HFFc6 (cell line): ENCODE measurements at regions not wholly inside any gene's neighbourhood (a gene's known extent, or its start where the extent isn't known, plus 50 kb on each side); places are given as distances from the start of the nearest gene placed in this dataset.

ENCODE experiments used
- DNase-seq: peaks from one replicate; pipeline ENCODE4 v3.0.0-alpha.2; 2018
- H3K27ac Mint-ChIP-seq: 2 replicates; pipeline ENCODE4 v1.8.0; 2020; ENCODE audit warnings: mild to moderate bottlenecking, mixed read lengths
- H3K27me3 Mint-ChIP-seq: 2 replicates; pipeline ENCODE4 v1.8.0; 2021; ENCODE audit warnings: mild to moderate bottlenecking, moderate library complexity, mixed read lengths; ENCODE audit not compliant: insufficient read depth
- H3K36me3 Mint-ChIP-seq: 2 replicates; pipeline ENCODE4 v1.8.0; 2021; ENCODE audit warnings: low read depth, mixed read lengths
- H3K4me1 Mint-ChIP-seq: 2 replicates; pipeline ENCODE4 v1.8.0; 2020; ENCODE audit warnings: low read depth, mixed read lengths
- H3K4me3 Mint-ChIP-seq: 2 replicates; pipeline ENCODE4 v1.8.0; 2020; ENCODE audit warnings: mild to moderate bottlenecking, moderate library complexity, mixed read lengths
- H3K9me3 Mint-ChIP-seq: 2 replicates; pipeline ENCODE4 v1.8.0; 2020; ENCODE audit warnings: mild to moderate bottlenecking, mixed read lengths
- TF ChIP-seq, protein P1 (sequence below): fragments of 200-600 bp; sonication (generic); IDR thresholded peaks from 2 replicates; pipeline ENCODE4 v1.5.0; 2021; ENCODE audit warnings: antibody characterized with exemption, mild to moderate bottlenecking

DNA sequence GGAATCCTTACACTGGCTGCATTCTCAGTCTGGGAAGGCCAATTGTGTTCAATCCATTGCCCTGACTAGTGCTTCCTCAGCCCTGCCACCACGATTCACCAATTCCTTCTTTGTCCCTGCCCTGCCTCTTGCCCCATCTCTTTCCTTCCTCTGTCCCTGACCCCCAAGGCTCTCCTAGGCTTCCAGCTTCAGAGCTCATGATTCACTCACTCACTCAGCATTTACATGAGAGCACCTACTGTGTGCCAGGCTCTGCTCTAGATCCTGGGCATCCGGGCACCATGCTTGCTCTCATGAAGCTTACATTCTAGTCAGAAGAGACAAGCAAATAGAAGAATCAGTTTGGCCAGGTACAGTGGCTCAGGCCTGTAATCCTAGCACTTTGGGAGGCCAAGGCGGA is 489.5 kb upstream of the JARID2 start:
- H3K27me3 Mint-ChIP-seq = no peaks in the 10 kb centered on the region; the same call in none of the 2 replicates
- no peaks in the 10 kb centered on the region; the same call in 1 of the 2 replicates for H3K9me3 Mint-ChIP-seq
- no peak for DNase-seq
- H3K4me1 Mint-ChIP-seq = no peaks in the 10 kb centered on the region; the same call in 1 of the 2 replicates
- no peak overlapping the region for H3K27ac Mint-ChIP-seq
- TF ChIP-seq, protein P1, sequence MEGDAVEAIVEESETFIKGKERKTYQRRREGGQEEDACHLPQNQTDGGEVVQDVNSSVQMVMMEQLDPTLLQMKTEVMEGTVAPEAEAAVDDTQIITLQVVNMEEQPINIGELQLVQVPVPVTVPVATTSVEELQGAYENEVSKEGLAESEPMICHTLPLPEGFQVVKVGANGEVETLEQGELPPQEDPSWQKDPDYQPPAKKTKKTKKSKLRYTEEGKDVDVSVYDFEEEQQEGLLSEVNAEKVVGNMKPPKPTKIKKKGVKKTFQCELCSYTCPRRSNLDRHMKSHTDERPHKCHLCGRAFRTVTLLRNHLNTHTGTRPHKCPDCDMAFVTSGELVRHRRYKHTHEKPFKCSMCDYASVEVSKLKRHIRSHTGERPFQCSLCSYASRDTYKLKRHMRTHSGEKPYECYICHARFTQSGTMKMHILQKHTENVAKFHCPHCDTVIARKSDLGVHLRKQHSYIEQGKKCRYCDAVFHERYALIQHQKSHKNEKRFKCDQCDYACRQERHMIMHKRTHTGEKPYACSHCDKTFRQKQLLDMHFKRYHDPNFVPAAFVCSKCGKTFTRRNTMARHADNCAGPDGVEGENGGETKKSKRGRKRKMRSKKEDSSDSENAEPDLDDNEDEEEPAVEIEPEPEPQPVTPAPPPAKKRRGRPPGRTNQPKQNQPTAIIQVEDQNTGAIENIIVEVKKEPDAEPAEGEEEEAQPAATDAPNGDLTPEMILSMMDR = no peak
- H3K36me3 Mint-ChIP-seq = no peaks in the 10 kb centered on the region
- no peak overlapping the region for H3K4me3 Mint-ChIP-seq

DNA sequence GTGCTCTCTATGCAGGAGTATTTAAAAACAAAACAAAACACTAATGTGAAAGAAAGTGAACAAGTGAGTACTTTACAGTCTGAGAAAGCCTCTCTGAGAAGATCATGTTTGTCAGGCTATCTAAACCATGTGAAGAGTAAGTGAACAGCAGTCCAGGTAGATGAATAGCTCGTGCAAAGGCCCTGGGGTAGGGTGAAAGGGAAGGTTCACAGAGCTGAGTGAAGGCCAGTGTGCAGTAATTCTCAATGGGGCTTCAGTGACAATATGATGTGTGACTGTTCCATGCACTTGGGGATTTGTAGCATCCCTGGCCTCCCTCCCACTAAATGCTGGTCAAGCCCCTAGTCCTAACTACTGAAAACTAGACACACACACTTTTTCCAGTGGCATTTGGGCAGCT is 488.9 kb upstream of the JARID2 start:
- H3K36me3 Mint-ChIP-seq = no peaks in the 10 kb centered on the region
- no peak overlapping the region for H3K4me3 Mint-ChIP-seq
- H3K9me3 Mint-ChIP-seq = no peaks in the 10 kb centered on the region; the same call in 1 of the 2 replicates
- H3K27me3 Mint-ChIP-seq = no peaks in the 10 kb centered on the region; the same call in none of the 2 replicates
- no peak for DNase-seq
- no peak overlapping the region for H3K27ac Mint-ChIP-seq
- H3K4me1 Mint-ChIP-seq = no peaks in the 10 kb centered on the region; the same call in 1 of the 2 replicates
- TF ChIP-seq, protein P1 = no peak

DNA sequence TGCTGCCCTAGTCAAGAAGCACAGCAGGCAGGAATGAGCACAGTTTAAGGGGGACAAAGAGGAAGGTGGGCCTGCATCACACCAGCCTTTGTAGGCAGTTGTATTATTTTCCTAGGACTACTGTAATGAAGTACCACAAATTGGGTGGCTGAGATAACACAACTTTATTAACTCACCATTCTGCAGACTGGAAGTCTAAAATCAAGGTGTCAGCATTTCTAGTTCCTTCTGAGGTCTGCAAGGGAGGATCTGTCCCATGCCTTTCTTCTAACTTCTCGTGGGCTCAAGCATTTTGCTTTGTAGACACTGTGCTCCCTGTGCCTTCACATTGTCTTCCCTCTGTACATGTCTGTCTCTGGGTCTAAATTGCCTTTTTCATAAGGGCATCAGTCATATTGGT is 488.5 kb upstream of the JARID2 start:
- no peaks in the 10 kb centered on the region; the same call in 1 of the 2 replicates for H3K9me3 Mint-ChIP-seq
- TF ChIP-seq, protein P1 = no peak
- no peaks in the 10 kb centered on the region for H3K36me3 Mint-ChIP-seq
- H3K27me3 Mint-ChIP-seq = no peaks in the 10 kb centered on the region; the same call in none of the 2 replicates
- no peak overlapping the region for H3K27ac Mint-ChIP-seq
- H3K4me1 Mint-ChIP-seq = no peaks in the 10 kb centered on the region; the same call in 1 of the 2 replicates
- H3K4me3 Mint-ChIP-seq = no peak overlapping the region
- no peak for DNase-seq

DNA sequence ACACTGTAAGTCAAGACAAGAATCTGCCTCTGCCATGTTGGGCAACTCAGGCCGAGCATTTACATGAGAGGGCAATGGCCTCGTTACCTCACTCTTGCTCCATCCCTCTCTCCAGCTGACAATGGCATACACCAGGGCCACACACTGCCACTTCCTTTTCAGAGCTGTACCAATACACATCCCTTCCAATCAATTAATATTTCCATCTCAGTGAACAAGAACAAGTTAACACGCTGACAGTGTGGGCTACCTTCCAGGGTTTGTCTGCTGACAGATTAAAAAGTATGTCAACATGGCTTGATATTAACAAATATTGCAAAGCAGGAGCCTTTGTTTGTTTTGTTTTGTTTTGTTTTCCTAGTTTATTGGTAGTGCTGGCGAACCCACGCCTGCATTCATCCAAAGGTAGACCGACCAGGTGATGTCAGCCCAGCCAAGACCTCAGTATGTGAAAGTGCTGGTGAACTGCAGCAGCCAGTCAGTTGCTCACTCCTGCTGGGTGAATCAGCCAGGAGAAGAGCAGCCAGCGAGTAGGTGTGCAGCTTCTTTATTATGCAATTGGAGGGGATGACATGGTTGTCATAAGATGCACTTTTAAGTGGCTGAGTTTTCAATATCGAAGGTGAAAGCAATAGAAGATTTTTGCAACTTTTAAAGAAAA is 487.3 kb upstream of the JARID2 start:
- H3K4me3 Mint-ChIP-seq = no peak overlapping the region
- H3K27ac Mint-ChIP-seq = no peak overlapping the region
- H3K9me3 Mint-ChIP-seq = no peaks in the 10 kb centered on the region
- H3K36me3 Mint-ChIP-seq = no peaks in the 10 kb centered on the region
- DNase-seq = no peak
- H3K27me3 Mint-ChIP-seq = no peaks in the 10 kb centered on the region; the same call in none of the 2 replicates
- TF ChIP-seq, protein P1 = no peak
- H3K4me1 Mint-ChIP-seq = peaks cover 11% of the 10 kb centered on the region

DNA sequence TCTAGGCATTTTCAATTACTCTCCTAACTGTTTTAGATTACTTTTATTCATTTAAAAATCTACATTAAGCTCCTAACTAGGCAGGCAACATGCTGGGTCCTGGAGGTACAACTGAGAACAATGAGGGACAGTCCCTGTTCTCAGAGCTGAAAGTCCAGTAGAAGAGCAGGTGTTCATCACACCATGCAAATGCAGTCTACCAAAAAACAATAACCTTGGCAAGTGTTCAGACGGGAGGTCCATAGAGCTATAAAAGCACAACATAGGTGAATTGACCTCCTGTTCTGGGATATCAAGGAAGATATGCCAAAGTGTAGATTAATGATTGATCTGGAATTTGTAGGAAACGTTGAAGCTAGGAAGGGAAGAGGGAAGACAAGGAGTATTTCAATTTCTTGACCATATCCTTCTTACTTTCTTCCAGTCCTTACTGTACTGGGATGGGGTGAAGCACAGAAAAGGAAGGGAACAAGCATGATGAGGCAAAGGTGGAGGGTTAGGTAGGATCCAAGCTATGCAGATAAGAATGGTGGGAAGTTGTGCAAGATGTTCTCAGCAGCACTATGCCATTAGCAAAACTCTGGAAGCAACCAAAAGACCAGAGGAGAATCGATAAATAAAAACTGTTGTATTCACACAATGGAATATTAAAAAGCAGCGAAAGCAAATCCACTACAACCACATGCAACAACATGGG is 485.7 kb upstream of the JARID2 start:
- H3K36me3 Mint-ChIP-seq = no peaks in the 10 kb centered on the region
- no peak overlapping the region for H3K4me3 Mint-ChIP-seq
- no peak overlapping the region for H3K27ac Mint-ChIP-seq
- H3K4me1 Mint-ChIP-seq = peaks cover 23% of the 10 kb centered on the region
- TF ChIP-seq, protein P1 = no peak
- no peak for DNase-seq
- no peaks in the 10 kb centered on the region; the same call in 1 of the 2 replicates for H3K27me3 Mint-ChIP-seq
- H3K9me3 Mint-ChIP-seq = no peaks in the 10 kb centered on the region
